Activated naive CD4-positive, alpha-beta T cell treated with anti-CD3 and anti-CD28 coated beads, Interleukin-2, amount 50 U/mL, for 72 hours (primary cell): ENCODE measurements at regions not wholly inside any gene's neighbourhood (a gene's known extent, or its start where the extent isn't known, plus 50 kb on each side); places are given as distances from the start of the nearest gene placed in this dataset.
"Not testable (repeated sequence)": the region's sequence is repeated elsewhere in the genome, so short reads cannot be mapped to it uniquely, and the experiment has no call there.

Source experiments
- ATAC-seq, 2 donors: fragments of 150-1000 bp; cut with Tn5 transposase; 2 replicates each; pipeline ENCODE4 v1.10.0; 2021; ENCODE audit warnings: mild to moderate bottlenecking in 2 of 2, moderate library complexity in 2 of 2
- DNase-seq, 2 donors: peaks; one replicate each; pipeline ENCODE4 v3.0.0; 2021 to 2022; ENCODE audit warnings: low spot score in 2 of 2
- H3K27ac Mint-ChIP-seq, 2 donors: one replicate each; pipeline ENCODE4 v1.8.0; 2022; ENCODE audit warnings: mild to moderate bottlenecking in 2 of 2, mixed read lengths in 2 of 2
- H3K36me3 Mint-ChIP-seq, 2 donors: one replicate each; pipeline ENCODE4 v1.8.0; 2022; ENCODE audit warnings: mixed read lengths in 2 of 2
- H3K9me3 Mint-ChIP-seq, 2 donors: one replicate each; pipeline ENCODE4 v1.8.0; 2022; ENCODE audit warnings: mixed read lengths in 2 of 2

DNA sequence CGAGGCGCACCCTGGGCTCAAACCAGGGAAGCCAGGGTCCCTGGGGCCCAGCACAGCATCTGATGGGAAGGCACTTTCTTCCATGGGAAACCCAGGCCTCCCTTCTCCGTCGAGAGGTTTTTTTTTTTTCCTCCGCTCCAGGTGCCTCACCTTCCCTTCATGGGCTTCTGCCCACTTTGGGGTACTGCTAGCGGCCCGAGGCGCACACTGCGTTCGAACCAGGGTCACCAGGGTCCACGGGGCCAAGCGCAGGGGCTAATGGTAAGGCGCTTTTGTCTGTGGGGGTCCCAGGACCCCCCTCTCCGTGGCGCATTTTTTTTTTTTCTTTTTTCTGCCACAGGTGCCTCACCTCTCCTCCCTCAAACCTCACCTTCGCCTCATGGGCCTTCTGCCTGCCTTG lies 1571.3 kb downstream of the TSPY10 start:
- Mint-ChIP-seq H3K36me3 (peaks cover 0 to 5% of the 10 kb centered on the region in 2 donors), H3K9me3 (no peaks in the 10 kb centered on the region), H3K27ac (no peak overlapping the region)
- DNase-seq (no peak), ATAC-seq (no peak)

GRCh38 chrY:11100472-11100871 lies 1572.8 kb downstream of the TSPY10 start:
- not testable (repeated sequence) for ATAC-seq, DNase-seq, H3K9me3 Mint-ChIP-seq, H3K27ac Mint-ChIP-seq, H3K36me3 Mint-ChIP-seq

DNA sequence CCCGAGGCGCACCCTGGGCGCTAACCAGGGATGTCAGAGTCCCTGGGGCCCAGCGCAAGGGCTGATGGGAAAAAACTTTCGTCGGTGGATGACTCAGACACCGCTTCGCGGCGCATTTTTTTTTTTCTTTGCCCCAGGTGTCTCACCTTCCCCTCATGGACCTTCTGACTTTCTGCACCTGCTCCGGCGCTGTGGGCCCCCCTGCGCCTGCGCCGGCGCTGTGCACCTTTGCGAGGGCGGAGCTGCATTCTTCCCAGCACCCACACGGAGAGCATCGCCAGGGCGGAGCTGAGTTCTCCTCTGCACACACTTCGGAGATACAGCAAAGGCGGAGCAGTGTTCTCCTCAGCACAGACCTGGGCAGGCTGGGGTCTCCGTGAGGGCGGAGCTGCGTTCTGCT lies 1575.3 kb downstream of the TSPY10 start:
- H3K27ac Mint-ChIP-seq, H3K36me3 Mint-ChIP-seq, H3K9me3 Mint-ChIP-seq: not testable (repeated sequence)

GRCh38 chrY:11107127-11107918 lies 1579.6 kb downstream of the TSPY10 start:
- DNase-seq, ATAC-seq, H3K27ac Mint-ChIP-seq, H3K36me3 Mint-ChIP-seq, H3K9me3 Mint-ChIP-seq: not testable (repeated sequence)

More for the DNA sequence above, 1575.3 kb downstream of the TSPY10 start:
- DNase-seq, ATAC-seq: not testable (repeated sequence)

GRCh38 chrY:11151724-11152123 lies 1549.3 kb upstream of the USP9Y start:
- not testable (repeated sequence) for ATAC-seq, H3K36me3 Mint-ChIP-seq, DNase-seq, H3K9me3 Mint-ChIP-seq, H3K27ac Mint-ChIP-seq

- H3K9me3 Mint-ChIP-seq, H3K27ac Mint-ChIP-seq, DNase-seq, H3K36me3 Mint-ChIP-seq, ATAC-seq: not testable (repeated sequence)
Measured at GRCh38 chrY:11156100-11156499, 1544.9 kb upstream of the USP9Y start.

GRCh38 chrY:11156846-11157245 lies 1544.2 kb upstream of the USP9Y start:
- H3K27ac Mint-ChIP-seq, H3K9me3 Mint-ChIP-seq, ATAC-seq, H3K36me3 Mint-ChIP-seq, DNase-seq: not testable (repeated sequence)

DNA sequence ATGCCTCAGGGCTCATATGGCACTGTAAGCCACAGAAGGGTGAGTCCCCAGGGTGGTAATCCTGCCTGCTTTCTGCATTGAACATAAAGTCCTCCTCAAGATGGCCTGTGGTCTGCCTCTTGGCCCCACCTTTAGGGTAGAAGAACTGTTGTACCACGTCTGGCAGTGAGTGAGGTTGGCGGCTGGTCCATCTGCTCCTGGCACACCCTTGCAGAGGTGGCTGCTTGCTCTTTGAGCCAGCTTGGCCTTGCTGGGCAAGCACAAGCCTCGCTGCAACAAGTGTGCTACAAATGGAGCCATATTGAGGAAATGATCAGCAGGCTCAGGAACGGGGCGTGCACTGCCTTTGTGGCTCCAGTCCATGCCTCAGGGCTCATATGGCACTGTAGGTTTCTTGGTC lies 1524.0 kb upstream of the USP9Y start:
- H3K27ac Mint-ChIP-seq, H3K36me3 Mint-ChIP-seq, DNase-seq, ATAC-seq, H3K9me3 Mint-ChIP-seq: not testable (repeated sequence)

GRCh38 chrY:11201133-11201532 lies 1499.9 kb upstream of the USP9Y start:
- H3K36me3 Mint-ChIP-seq, ATAC-seq, DNase-seq, H3K9me3 Mint-ChIP-seq, H3K27ac Mint-ChIP-seq: not testable (repeated sequence)

DNA sequence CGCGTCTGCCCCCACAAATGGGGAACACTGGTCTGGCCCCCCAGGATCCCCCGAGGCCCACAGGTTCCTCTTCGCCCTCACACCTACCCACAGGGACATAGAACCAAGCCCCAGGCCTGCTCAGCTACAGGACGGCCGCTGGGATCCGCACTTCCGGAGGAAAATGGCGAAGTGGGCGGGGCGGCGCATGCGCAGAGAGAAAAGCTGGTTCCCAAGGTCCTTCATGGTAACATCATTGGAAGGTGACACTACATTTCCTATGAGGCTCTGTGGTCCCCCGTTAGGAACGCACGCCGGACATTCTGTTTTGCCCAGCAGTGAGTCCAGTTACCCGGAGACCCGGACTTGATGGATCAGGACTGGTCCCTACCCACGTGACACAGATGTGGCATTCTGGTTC lies 1486.2 kb upstream of the USP9Y start:
- not testable (repeated sequence) for DNase-seq, H3K36me3 Mint-ChIP-seq, H3K9me3 Mint-ChIP-seq, H3K27ac Mint-ChIP-seq, ATAC-seq
